Naive thymus-derived CD8-positive, alpha-beta T cell (primary cell): ENCODE measurements at regions not wholly inside any gene's neighbourhood (a gene's known extent, or its start where the extent isn't known, plus 50 kb on each side); places are given as distances from the start of the nearest gene placed in this dataset.
A peak's percentile ranks its signal among the peaks of the same experiment; 100 is the strongest.
"Not testable (repeated sequence)": the region's sequence is repeated elsewhere in the genome, so short reads cannot be mapped to it uniquely, and the experiment has no call there.

Experiments
- ATAC-seq, 2 donors: fragments of 150-1000 bp; cut with Tn5 transposase in 1 of 2; sonication (Bioruptor Pico), chemical (Tn5 transposase) in 1 of 2; 1 replicate in 1 of 2; 2 replicates in 1 of 2; pipeline ENCODE4 v1.10.0; 2021; ENCODE audit warnings: mild to moderate bottlenecking in 2 of 2, moderate library complexity in 2 of 2
- POLR2A ChIA-PET: fragments of 350-600 bp; sonication (Branson Sonifier 250); formaldehyde crosslinking; loops from one replicate; lab custom pipeline; 2021; ENCODE audit warnings: antibody characterized with exemption; lab: Charles Lee
- DNase-seq, 10 donors: peaks; one replicate each; pipeline versions ENCODE4 v3.0.0 to v3.0.0-alpha.2; 2020 to 2022
- H3K27ac Mint-ChIP-seq, 10 donors: one replicate each; pipeline ENCODE4 v1.8.0; 2020 to 2022; ENCODE audit warnings: mild to moderate bottlenecking in 10 of 10, mixed read lengths in 10 of 10, moderate library complexity in 4 of 10, inconsistent platforms in 1 of 10
- H3K27me3 Mint-ChIP-seq, 5 donors: one replicate each; pipeline ENCODE4 v1.8.0; 2021 to 2022; ENCODE audit warnings: mixed read lengths in 5 of 5
- H3K36me3 Mint-ChIP-seq, 3 donors: one replicate each; pipeline ENCODE4 v1.8.0; 2020 to 2022; ENCODE audit warnings: mixed read lengths in 3 of 3, mild to moderate bottlenecking in 2 of 3, inconsistent platforms in 1 of 3
- H3K4me1 Mint-ChIP-seq, 4 donors: one replicate each; pipeline ENCODE4 v1.8.0; 2021 to 2022; ENCODE audit warnings: mixed read lengths in 4 of 4
- H3K4me3 Mint-ChIP-seq, 10 donors: one replicate each; pipeline ENCODE4 v1.8.0; 2020 to 2022; ENCODE audit warnings: mild to moderate bottlenecking in 10 of 10, mixed read lengths in 10 of 10, moderate library complexity in 6 of 10, inconsistent platforms in 1 of 10
- H3K9me3 Mint-ChIP-seq, 9 donors: one replicate each; pipeline ENCODE4 v1.8.0; 2020 to 2022; ENCODE audit warnings: mixed read lengths in 9 of 9, mild to moderate bottlenecking in 3 of 9, inconsistent platforms in 1 of 9, moderate library complexity in 1 of 9

DNA sequence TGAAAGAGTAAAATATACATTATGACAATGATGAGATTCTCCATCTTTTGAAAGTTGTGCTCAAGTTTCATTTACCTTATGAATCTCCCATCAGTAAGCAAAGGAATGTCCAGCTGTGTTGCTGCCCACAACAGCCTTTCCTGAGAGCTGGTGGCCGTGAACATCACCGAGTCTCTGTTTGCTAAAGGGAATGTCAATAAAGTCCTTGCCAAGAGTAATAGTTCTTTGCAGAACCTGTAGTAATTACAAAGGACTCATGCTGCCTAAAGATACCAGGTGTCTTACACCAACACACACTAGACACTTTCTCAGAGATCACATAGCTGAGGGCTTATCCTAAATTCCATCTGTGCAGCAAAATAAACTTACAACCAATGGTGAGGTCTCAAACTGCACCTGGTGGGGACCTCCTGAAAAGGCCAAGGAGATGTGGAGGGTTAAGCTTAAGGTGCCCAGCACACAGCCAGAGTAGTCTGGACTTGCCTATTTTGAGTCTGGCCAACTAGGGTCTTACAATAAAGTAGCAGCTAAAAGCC is 111.1 kb upstream of the DAPK1 start:
- no peaks in the 10 kb centered on the region for H3K36me3 Mint-ChIP-seq
- peaks cover 0 to 11% (median 6%) of the 10 kb centered on the region in 5 donors for H3K27me3 Mint-ChIP-seq
- DNase-seq (no peak), ATAC-seq (no peak)
- H3K27ac Mint-ChIP-seq: peak overlapping the region in 1 of 10 donors; percentile 8
- POLR2A ChIA-PET: no interaction called here
- no peaks in the 10 kb centered on the region for H3K4me1 Mint-ChIP-seq
- no peaks in the 10 kb centered on the region for H3K9me3 Mint-ChIP-seq
- no peak overlapping the region for H3K4me3 Mint-ChIP-seq

DNA sequence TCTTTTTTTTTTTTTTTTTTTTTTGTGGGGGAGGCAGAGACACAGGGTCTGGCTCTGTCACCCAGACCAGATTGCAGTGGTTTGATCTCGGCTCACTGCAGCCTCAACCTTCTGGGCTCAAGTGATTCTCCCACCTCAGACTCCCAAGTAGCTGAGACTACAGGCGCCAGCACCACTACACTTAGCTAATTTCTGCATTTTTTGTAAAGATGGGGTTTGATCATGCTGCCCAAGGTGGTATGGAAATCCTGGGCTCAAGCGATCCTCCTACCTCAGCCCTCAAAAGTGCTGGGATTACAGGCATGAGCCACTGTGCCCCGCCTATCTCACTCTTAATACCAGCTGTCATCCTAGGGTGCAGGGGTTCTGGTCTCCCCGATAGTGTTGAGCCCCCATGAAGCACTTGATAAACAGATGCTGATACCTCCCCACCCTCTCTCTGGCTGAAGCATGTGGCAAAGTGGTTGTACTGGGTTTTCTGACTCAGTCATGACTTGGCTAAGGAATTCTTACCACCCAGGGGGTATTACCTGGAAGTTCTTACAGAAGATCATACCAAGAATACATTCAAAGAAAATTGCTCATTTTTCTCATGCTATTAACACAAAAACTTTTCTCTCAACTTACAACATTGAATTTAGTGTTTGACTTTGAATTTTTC is 110.2 kb upstream of the DAPK1 start:
- H3K27me3 Mint-ChIP-seq: peaks cover 0 to 15% (median 8%) of the 10 kb centered on the region in 5 donors
- no peaks in the 10 kb centered on the region for H3K36me3 Mint-ChIP-seq
- H3K4me1 Mint-ChIP-seq: no peaks in the 10 kb centered on the region
- H3K27ac Mint-ChIP-seq: no peak overlapping the region
- POLR2A ChIA-PET: no interaction called here
- no peak overlapping the region for H3K4me3 Mint-ChIP-seq
- no peak for DNase-seq
- no peaks in the 10 kb centered on the region for H3K9me3 Mint-ChIP-seq
- ATAC-seq: no peak

DNA sequence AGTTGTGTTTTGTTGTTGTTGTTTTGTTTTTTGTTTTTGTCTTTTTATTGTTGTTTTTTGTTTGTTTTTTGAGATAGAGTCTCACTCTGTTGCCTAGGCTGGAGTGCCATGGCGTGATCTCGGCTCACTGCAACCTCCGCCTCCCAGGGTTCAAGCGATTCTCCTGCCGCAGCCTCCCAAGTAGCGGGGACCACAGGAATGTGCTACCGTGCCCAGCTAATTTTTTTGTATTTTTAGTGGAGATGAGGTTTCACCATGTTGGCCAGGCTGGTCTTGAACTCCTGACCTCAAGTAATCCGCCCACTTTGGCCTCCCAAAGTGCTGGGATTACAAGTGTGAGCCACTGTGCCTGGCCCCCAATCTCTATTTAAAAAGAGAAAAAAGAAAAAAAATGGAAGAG is 109.0 kb upstream of the DAPK1 start:
- H3K4me3 Mint-ChIP-seq, DNase-seq, H3K4me1 Mint-ChIP-seq, POLR2A ChIA-PET, ATAC-seq, H3K36me3 Mint-ChIP-seq, H3K9me3 Mint-ChIP-seq, H3K27ac Mint-ChIP-seq: not testable (repeated sequence)
- peaks cover 0 to 15% (median 7%) of the 10 kb centered on the region in 5 donors for H3K27me3 Mint-ChIP-seq

DNA sequence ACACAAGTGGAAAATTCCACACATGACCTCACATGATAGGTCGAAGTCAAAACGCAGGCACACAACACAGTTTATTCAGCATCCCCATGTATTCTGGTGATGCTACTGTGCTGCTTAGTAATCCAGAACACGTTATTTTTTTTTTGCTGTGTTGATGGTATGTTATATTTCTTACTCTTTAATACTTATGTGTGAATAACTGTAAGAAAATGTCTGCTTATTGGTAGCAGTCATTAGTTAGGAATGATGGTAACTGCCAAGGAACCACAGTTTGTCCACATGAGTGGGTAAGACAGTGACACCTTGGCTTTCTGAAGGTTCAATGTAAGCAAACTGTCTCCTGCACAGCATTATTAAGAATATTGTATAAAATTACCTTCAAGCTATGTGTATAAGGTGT is 107.7 kb upstream of the DAPK1 start:
- H3K27me3 Mint-ChIP-seq: peaks cover 0 to 8% (median 6%) of the 10 kb centered on the region in 5 donors
- peaks cover 0 to 4% (median 0%) of the 10 kb centered on the region in 3 donors for H3K36me3 Mint-ChIP-seq
- H3K9me3 Mint-ChIP-seq: peaks cover 0 to 7% (median 0%) of the 10 kb centered on the region in 9 donors
- ATAC-seq (no peak), DNase-seq (no peak)
- no peak overlapping the region for H3K4me3 Mint-ChIP-seq
- no peaks in the 10 kb centered on the region for H3K4me1 Mint-ChIP-seq
- no peak overlapping the region for H3K27ac Mint-ChIP-seq
- POLR2A ChIA-PET: no interaction called here

DNA sequence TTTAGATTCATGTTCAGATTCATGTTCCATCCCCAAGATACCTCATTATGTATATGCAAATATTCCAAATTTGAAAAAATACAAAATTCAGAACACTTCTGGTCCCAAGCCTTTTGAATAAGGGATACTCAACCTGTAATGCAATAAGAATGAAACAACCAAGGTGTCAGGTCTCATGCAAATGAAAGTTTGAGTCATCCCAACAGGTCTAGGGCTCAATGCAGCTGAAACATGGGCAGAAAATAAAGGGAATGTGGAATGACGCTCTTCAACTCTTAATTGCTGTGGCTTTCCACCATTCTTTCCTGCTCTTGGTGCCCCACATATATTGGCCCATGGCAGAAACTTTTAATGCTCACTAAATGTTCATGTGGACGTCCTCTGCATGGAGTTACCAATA is 107.3 kb upstream of the DAPK1 start:
- Mint-ChIP-seq H3K27ac (no peak overlapping the region), H3K36me3 (peaks cover 0 to 4% (median 0%) of the 10 kb centered on the region in 3 donors), H3K4me1 (no peaks in the 10 kb centered on the region), H3K27me3 (peaks cover 0 to 8% (median 6%) of the 10 kb centered on the region in 5 donors), H3K4me3 (no peak overlapping the region), H3K9me3 (peaks cover 0 to 7% (median 0%) of the 10 kb centered on the region in 9 donors)
- POLR2A ChIA-PET: no interaction called here
- DNase-seq: no peak
- ATAC-seq: no peak

DNA sequence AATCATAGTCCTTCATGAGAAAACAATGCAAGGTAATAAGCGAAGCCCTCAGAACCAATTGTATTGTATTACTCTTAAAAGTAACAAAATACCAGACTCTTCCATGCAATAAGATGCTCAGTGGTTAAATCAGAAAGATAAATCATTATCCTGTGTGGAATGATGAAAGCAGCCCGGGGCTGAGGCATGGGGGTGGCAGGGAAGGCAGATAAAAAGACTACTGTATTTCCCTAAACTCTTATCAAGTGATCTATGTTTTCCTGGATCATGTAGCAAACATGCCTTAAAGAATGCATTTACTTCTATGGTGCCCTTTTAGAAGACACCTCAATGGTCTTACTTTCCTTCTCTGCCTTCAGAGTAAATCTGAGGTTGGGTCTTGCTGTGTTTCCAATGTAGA is 105.6 kb upstream of the DAPK1 start:
- Mint-ChIP-seq H3K4me3 (no peak overlapping the region), H3K9me3 (peaks cover 0 to 7% (median 0%) of the 10 kb centered on the region in 9 donors), H3K27ac (no peak overlapping the region), H3K4me1 (no peaks in the 10 kb centered on the region), H3K27me3 (peaks cover 0 to 7% (median 4%) of the 10 kb centered on the region in 5 donors), H3K36me3 (peaks cover 0 to 4% (median 0%) of the 10 kb centered on the region in 3 donors)
- DNase-seq (no peak), ATAC-seq (no peak)
- POLR2A ChIA-PET: no interaction called here

DNA sequence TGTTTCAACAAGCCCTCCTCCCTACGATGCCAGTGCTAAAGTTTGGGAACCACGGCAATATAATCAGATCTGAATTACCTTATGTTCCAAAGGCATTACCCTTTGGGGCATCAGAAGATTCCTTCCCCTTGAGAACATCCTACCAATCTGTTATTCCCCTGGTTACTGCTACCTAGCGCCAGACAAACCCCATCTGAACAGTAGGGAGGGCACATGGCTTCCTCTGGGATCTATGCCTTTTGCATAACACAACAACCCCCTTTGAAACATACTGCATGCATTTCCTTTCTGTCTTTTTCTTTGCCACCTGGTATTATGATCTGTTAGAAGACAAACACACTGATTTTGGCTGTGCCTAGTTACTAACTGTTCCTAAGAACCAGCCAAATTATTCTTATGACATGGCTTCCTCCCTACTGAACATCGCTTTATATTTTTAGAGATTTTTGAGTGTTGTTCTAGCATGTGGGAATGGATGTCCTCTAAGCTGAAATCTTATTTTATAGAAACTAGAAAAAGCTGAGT is 103.9 kb upstream of the DAPK1 start:
- Mint-ChIP-seq H3K4me3 (no peak overlapping the region), H3K27me3 (peaks cover 0 to 7% (median 4%) of the 10 kb centered on the region in 5 donors), H3K9me3 (peaks cover 0 to 7% (median 0%) of the 10 kb centered on the region in 9 donors), H3K36me3 (peaks cover 0 to 4% (median 0%) of the 10 kb centered on the region in 3 donors), H3K4me1 (no peaks in the 10 kb centered on the region), H3K27ac (no peak overlapping the region)
- ATAC-seq (no peak), DNase-seq (no peak)
- POLR2A ChIA-PET: no interaction called here

DNA sequence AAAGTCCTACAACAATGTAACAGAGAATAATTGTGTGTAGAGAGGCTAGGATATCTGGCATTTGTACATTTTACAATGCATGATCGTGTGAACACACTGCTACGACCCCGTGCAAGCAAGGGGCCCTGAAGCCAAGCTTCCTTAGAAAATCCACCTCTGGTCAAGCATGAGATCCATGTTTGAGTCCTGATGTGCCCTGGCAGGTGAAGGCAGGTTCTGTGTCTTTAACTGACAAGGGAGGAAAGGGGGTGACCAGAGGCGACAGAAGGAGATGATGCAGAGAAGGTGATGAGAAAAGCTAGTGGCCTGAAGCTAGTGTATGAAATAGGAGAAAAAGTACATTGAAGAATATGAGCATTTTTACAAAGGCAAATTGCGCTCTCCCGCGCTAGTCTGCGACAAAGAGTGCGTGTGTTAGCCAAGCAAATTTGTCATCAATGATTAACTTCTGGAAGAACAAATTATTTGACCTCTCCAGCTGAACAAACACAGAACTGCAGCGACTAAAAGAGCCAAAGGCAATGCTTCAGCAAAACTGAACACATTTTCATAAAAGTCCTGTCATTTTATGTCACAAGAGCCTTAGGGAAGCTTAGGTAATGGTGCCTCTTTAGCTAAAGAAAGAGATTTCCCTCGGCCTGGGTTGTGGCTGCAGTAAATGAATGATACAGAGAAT is 101.7 kb upstream of the DAPK1 start:
- H3K27ac Mint-ChIP-seq: no peak overlapping the region
- no peak for ATAC-seq
- POLR2A ChIA-PET: no interaction called here
- peaks cover 0 to 7% (median 0%) of the 10 kb centered on the region in 5 donors for H3K27me3 Mint-ChIP-seq
- H3K36me3 Mint-ChIP-seq: peaks cover 0 to 4% (median 0%) of the 10 kb centered on the region in 3 donors
- no peaks in the 10 kb centered on the region for H3K4me1 Mint-ChIP-seq
- no peak for DNase-seq
- H3K4me3 Mint-ChIP-seq: no peak overlapping the region
- H3K9me3 Mint-ChIP-seq: peaks cover 0 to 7% (median 0%) of the 10 kb centered on the region in 9 donors

DNA sequence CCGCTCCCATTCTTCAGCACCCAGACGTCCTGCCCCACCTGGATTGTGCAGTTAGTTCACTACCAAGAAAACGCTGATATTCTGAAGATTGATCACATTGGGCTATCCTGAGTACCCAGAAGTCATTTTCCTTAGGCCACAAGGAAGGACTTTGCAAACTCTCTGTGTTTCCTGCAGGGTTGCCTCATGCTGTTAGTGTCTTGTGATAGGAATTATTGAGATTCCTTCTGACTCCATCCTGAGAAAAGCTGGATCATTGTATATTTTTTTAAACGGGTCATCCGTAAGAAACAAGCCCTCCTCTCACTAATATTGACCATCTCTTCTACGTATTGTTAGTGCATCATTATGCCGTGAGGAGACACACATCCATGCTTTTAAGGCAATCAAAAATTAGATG is 96.0 kb upstream of the DAPK1 start:
- Mint-ChIP-seq H3K9me3 (no peaks in the 10 kb centered on the region), H3K36me3 (no peaks in the 10 kb centered on the region), H3K4me1 (no peaks in the 10 kb centered on the region), H3K27ac (no peak overlapping the region), H3K4me3 (no peak overlapping the region), H3K27me3 (peaks cover 0 to 9% (median 2%) of the 10 kb centered on the region in 5 donors)
- DNase-seq (no peak), ATAC-seq (no peak)
- POLR2A ChIA-PET: no interaction called here

DNA sequence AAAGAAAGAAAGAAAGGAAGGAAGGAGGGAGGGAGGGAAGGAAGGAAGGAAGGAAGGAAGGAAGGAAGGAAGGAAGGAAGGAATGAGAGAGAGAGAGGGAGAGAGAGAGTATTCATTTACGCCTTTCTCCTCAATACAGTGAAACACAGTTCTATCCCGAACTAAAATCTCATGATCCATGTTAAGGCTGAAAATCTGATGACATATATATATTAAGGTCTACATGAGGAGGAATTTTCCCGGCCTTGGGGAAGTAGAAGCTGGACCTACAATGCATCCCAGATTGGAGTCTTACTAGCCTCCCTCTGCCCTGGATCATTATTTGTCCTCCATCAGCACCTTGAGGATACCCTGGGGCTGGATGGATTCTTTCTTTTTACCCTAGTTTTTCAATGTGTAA is 95.1 kb upstream of the DAPK1 start:
- no peaks in the 10 kb centered on the region for H3K9me3 Mint-ChIP-seq
- no peak overlapping the region for H3K27ac Mint-ChIP-seq
- no peak for ATAC-seq
- POLR2A ChIA-PET: no interaction called here
- H3K4me3 Mint-ChIP-seq: no peak overlapping the region
- H3K4me1 Mint-ChIP-seq: peaks cover 0 to 2% (median 0%) of the 10 kb centered on the region in 4 donors
- H3K36me3 Mint-ChIP-seq: no peaks in the 10 kb centered on the region
- H3K27me3 Mint-ChIP-seq: peaks cover 0 to 9% (median 2%) of the 10 kb centered on the region in 5 donors
- DNase-seq: no peak

DNA sequence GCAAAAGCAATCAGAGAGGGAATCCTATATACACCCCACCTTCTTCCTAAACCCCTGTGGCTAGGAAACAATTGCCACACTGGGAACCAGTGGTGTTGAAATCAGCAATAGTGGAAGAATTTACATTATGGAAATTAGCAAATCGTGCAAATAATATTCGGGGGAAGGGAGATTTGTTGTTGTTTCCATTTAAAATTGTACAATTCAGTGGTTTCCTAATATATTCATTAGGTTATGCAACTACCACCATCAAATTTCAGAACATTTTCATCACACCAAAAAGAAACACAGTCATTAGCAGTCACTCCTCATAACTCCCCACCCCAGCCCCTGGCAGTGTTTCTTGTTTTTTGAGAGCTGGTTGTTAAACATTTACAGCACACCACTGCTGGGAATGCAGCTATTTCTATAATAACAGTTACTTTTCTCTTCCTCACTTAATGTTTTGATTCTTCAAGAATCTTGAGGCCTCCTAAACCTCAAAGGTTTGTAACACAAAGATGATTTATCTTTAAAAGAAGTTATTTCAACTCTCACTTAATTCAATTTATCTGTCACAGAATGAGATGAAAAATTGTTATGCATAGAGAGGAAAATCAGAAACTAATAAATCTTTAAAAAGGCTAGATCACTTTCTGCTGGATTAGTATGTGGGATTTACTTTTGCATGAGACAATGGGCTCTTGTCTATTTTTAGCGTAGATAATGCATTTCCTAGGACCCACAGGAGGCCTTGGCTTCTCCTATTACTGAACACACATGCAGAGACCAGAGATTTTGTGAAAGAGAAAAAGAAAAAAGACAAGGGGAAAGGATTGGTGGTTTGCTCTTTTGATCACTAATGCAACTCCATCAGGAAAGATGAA is 91.8 kb upstream of the DAPK1 start:
- DNase-seq (no peak), ATAC-seq (no peak)
- Mint-ChIP-seq H3K9me3 (no peaks in the 10 kb centered on the region), H3K4me3 (no peak overlapping the region), H3K27ac (no peak overlapping the region), H3K4me1 (peaks cover 0 to 2% (median 0%) of the 10 kb centered on the region in 4 donors), H3K27me3 (peaks cover 0 to 9% (median 2%) of the 10 kb centered on the region in 5 donors), H3K36me3 (no peaks in the 10 kb centered on the region)
- POLR2A ChIA-PET: no interaction called here

DNA sequence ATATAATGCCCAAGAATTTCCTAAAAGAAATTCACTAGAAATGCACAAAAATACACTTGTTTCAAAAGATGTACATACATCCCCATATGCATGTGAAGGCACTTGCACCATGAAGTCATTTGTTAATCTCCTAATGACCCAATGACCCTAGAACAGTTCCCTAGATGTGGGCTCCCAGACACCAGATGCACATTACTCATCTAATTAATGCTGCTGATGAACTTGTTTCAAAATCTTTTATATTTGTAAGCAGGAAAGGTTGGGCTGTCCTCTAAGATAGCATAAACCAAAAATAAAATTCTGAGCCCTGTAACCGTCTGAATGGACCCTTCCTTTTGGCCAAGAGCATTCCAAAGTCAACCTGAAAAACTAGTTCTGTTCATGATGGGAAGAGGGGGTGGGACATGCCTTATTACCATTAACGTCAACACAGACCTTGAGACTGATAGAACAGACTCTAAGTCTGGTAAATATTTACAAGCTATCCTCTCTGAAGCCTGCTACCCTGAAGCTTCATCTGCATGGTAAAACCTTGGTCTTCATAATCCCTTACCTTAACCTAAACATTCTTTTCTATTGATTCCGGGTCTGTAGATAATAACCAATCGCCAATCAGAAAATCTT is 91.0 kb upstream of the DAPK1 start:
- no peak for ATAC-seq
- no peaks in the 10 kb centered on the region for H3K9me3 Mint-ChIP-seq
- peaks cover 0 to 3% (median 2%) of the 10 kb centered on the region in 5 donors for H3K27me3 Mint-ChIP-seq

More for the DNA sequence above, 91.0 kb upstream of the DAPK1 start:
- POLR2A ChIA-PET: no interaction called here
- Mint-ChIP-seq H3K4me3 (no peak overlapping the region), H3K36me3 (no peaks in the 10 kb centered on the region), H3K4me1 (peaks cover 0 to 2% (median 0%) of the 10 kb centered on the region in 4 donors), H3K27ac (no peak overlapping the region)
- no peak for DNase-seq
